GM19023 (cell line): ENCODE measurements at regions not wholly inside any gene's neighbourhood (a gene's known extent, or its start where the extent isn't known, plus 50 kb on each side); places are given as distances from the start of the nearest gene placed in this dataset.
"Not testable (repeated sequence)": the region's sequence is repeated elsewhere in the genome, so short reads cannot be mapped to it uniquely, and the experiment has no call there.

Source experiments
- ATAC-seq: cut with Tn5 transposase; IDR thresholded peaks from one replicate; pipeline ENCODE4 v1.9.1; 2021; ENCODE audit warnings: mild to moderate bottlenecking, moderate library complexity; ENCODE audit not compliant: unreplicated experiment

DNA sequence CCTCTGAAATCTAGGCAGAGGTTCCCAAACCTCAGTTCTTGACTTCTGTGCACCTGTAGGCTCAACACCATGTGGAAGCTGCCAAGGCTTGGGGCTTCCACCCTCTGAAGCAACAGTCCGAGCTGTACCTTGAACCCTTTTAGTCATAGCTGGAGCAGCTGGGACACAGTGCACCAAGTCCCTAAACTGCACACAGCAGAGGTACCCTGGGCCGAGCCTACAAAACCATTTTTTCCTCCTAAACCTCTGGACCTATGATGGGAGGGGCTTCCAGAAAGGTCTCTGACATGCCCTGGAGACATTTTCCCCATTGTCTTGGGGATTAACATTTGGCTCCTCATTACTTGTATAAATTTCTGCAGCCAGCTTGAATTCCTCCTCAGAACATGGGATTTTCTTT is 168.8 kb downstream of the TLE3 start:
- ATAC-seq: not testable (repeated sequence)

DNA sequence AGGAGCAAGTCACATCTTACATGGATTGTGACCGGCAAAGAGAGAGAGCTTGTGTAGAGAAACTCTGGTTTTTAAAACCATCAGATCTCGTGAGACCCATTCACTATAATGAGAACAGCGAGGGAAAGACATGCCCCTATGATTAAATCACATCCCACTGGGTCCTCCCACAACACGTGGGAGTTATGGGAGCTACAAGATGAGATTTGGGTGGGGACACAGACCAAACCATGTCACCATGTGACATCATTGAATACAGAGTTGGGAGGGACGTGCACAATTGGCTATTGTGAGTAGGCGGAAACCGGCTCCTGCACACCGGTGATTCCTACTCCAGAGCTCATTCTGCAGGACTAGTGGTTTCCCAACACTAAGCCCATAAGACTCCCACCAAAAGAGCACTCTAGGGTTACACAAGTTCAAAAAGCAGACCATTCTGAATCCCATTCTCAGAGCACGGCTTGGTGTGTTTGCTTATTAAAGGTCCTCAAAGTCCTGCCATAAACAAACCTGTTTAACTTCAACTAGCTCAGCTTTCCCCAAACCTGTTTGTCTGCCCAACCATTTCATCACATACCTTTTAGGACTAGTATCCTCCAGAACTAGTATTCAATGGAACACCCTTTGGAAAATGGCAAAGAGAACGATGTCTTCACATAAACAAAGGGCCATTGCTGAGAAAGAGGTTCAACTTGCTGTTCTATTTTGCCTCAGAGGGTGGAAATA is 167.6 kb downstream of the TLE3 start:
- ATAC-seq: no peak

DNA sequence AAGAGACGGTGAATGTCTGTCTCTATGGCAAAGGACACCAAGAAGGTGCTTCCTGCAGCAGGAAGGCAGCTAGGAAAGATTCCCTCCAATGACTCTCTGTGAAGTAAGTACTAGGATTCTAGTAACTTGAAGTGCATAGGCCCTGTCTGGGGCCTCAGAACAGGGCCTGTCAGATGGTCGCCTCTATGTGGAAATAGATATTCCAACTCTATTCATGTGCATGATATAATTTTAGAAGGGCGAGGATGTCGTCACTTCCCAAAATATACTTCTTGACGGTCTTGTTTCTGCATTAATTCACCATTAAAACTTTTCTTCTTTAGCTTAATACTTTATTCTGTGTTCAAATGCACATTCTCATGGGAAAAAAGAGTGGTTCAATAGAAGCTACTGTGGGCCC is 167.0 kb downstream of the TLE3 start:
- ATAC-seq: no peak

DNA sequence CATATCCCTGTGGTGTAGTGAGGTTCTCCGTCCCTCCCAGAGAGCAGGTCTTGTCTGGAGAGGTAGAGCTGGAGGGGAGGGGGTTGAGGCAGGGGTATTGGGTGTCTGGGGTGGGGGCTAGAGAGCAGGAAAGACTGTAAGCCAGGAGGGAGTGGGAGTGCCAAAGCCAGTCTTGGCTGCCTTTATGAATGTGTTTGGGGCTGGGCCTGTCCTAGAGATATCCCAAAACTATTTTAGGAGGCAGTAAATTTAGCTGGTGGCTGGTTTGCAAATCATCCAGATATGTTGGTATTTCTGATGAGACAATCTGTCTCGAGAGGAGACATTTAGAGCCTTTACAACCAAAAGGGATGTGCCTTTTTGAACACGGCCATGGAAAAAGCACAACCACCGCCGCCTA is 166.6 kb downstream of the TLE3 start:
- no peak for ATAC-seq

- ATAC-seq: no peak
Measured at GRCh38 chr15:69934607-69935006, 163.1 kb downstream of the TLE3 start.

- no peak for ATAC-seq
Measured at GRCh38 chr15:69939513-69940440, 157.9 kb downstream of the TLE3 start.

DNA sequence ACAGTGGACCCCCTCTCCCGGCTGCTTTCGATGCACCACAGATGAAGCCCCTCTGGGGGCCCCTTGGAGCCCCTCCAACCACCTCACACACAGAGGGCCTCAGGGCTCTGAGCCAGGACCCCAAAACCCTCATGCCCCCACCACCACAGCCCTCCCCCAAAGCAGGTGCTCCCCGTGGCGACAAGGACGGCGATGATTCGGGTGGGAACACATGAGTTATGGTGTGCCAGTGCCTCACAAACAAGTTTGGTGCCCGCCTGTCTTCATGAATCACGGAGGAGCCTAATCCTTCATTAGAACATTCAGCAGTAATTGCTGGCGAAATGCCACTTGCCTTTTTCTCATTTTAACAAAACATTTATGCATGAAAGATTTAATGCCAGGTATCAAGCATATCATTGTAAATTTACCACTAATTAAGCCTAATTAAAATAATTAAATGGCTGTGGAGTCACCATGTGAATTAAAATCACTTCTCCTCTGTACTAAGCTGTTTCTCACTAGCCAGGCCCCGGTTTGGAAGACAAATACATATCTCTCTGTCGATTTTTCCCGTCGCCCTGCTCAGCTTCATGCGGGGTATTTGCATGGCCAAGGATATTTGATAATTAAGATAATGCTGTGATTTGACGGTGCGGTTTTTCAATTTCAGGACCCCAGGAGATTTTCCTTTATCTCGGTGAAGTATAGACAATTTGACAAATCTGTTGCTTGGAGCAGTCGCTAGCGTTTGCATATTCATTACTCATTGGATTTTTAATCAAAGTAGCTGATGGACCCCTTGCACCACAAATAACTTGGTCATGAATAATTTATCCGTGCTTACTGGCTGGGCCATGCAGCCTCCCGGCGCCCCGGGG is 157.0 kb downstream of the TLE3 start:
- no peak for ATAC-seq

GRCh38 chr15:69941301-69941605 is 156.5 kb downstream of the TLE3 start:
- no peak for ATAC-seq

DNA sequence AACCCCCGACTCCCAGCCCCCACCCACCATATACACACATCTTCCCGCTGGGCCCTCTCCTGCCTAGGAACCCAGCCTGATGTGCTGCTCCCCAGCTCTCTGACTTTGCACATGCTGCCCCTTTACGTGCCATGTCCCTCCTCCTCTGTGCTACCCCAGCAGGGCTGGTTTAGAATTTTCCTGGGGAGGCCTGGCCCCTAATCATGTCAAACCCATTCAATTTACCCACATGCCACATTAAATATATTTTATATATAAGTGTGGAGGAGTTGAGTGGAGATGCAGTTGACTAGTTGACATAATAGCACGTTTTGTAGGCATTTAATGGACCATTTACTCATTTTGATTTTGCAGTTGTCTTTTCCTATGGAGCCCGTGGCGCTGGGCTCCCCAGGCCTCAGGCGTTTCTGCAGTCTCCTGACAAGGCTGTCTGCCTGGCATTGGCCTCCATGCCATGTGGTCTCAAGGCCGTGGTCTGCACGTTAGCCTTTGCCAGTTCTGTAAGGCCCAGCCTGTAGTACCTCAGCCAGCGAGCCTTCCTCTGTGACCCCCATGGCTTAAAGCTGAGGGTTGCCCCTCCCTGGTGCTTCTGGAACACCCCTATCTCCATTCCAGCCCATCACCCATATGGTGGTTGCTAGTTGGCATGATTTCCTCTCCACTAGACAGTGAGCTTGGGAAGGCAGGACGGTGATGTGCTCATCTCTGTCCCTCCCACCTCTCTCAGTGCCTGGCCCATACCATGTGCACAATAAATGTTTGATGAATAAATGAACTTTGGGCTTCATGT is 155.8 kb downstream of the TLE3 start:
- ATAC-seq: no peak

DNA sequence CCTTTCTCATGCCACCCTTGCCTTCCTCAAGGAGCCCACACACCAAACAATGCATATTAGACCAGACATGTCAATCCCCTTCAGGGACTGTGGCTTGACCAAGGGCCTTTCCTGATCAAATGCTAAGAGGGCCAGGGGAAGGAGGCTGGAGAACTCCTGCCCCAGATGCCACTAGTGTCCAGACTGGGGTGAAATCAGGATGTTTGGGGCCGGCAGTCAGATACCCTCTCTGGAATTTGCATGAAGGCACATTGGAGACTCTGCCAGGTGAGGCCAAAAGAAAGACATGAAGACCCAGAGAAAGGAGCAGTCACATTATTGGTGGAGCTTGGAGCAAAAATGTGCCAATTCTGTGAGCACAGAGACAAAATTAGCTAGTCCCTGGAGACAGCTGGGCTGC is 154.1 kb downstream of the TLE3 start:
- ATAC-seq: no peak

DNA sequence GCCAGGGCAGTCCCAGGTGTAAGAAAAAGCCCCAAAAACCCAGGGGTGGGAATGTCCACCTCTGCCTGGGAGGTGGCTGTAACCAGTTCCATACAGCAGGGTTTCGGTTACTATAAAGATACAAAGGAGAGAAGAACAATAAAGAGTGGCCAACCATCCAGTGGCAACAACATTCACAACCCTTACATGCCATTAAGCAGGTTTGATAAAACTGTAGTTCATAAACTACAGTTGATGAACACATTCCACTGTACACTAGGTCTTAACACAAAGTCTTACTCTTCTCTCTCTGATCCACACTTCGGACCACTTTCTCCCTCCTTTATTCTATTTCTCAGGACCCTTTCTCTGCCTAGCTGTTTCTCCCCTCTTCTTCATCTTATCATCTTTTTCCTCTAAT is 152.0 kb downstream of the TLE3 start:
- ATAC-seq: no peak

DNA sequence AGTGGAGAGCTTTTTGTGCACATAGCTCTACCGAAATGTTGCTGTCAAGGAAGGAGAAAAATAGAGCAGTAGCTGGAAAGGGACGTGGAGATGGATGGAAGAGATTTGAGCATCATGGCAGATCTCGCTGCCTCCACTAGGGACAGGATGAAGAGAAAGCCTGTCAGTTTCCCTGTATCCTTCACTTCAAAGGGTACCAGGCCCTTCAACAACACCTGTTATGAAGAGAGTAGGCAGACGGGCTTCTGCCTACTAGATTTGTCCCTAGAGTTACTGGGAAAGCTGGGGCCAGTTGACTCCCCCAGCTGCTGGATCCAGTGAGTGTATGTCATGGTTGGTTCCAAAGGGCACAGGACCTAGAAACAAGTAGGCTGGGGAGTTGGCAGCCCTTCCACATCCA is 150.8 kb downstream of the TLE3 start:
- no peak for ATAC-seq

DNA sequence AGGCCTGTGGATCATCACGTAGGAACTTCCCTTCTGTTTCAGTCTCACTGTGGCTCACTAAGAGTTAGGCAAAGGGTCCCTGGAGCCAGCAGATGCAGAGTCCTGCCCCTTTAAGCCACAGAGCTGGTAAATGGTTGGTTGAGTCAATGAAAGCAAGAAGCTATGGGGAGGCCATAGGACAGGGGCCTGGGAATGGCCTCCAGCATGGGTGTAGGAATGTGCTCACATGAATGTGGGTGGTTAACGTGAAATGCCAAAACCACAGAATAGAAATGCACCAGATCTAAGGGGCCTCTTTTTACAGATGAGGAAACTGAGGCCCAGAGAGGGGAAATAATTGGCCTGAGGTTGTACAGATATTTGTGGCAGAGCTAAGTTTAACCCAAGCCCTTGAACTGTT is 150.3 kb downstream of the TLE3 start:
- no peak for ATAC-seq

- ATAC-seq: no peak
Measured at GRCh38 chr15:69949485-69949884, 148.2 kb downstream of the TLE3 start.

DNA sequence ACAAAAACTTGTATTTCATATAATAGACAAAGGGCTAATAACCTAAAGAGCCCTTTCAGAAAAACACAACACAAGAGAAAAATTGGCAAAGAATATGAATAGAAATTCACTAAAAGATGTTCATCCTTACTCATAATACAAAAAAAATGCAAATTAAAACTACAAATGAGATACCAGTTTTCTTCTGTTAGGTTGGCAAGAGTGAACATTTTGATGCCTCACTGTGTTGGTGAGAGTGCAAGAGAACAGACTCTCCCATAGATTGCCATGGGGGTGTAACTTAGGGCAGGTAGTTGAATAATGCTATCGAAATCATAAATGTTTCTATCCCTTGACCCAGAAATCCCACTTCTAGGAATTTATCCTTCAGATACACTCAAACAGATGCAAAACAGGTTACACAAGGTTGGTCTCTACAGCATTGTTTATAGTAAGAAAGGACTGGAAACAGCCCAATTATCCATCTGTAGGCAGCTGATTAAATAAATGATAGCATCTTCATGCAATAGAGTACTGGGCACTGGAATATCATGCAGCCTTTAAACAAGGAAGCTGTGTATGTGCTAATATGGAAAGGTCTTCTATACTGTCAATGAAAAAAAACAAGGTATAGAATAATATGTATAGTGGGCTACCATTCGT is 146.3 kb downstream of the TLE3 start:
- ATAC-seq: no peak

GRCh38 chr15:69951898-69952555 is 145.7 kb downstream of the TLE3 start:
- no peak for ATAC-seq

GRCh38 chr15:69953051-69953450 is 144.7 kb downstream of the TLE3 start:
- ATAC-seq: no peak

DNA sequence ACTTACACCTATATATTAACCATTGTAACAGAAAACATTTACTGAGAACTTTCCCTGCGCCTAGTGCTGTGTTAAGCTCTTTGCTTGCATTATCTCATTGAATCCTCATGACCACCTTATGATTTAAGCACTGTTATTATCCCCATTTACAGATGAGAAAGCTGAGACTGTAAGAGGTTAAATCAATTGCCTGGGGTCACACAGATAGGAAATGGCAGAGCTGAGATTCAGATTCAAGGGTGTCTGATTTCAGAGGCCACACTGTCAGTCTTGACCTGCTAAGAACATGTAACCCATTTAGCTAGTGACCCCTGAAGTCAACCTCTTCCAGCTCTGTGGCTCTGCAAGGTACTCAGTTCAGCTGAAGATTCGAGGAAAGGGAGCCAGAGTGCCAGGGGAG is 143.9 kb downstream of the TLE3 start:
- no peak for ATAC-seq

GRCh38 chr15:69954666-69955065 is 143.1 kb downstream of the TLE3 start:
- no peak for ATAC-seq
